IPS-18c (cell line): ENCODE measurements at regions not wholly inside any gene's neighbourhood (a gene's known extent, or its start where the extent isn't known, plus 50 kb on each side); places are given as distances from the start of the nearest gene placed in this dataset.

Experiments
- H3K4me3 ChIP-seq: 2 replicates; pipeline ENCODE4 v1.7.0; 2013; ENCODE audit warnings: low read depth, mild to moderate bottlenecking, low read length, moderate library complexity; ENCODE audit not compliant: insufficient read depth
- H3K9me3 ChIP-seq: one replicate; pipeline ENCODE4 v1.6.1; 2013; ENCODE audit warnings: mild to moderate bottlenecking, low read length, moderate library complexity; ENCODE audit not compliant: control insufficient read depth, insufficient read depth

DNA sequence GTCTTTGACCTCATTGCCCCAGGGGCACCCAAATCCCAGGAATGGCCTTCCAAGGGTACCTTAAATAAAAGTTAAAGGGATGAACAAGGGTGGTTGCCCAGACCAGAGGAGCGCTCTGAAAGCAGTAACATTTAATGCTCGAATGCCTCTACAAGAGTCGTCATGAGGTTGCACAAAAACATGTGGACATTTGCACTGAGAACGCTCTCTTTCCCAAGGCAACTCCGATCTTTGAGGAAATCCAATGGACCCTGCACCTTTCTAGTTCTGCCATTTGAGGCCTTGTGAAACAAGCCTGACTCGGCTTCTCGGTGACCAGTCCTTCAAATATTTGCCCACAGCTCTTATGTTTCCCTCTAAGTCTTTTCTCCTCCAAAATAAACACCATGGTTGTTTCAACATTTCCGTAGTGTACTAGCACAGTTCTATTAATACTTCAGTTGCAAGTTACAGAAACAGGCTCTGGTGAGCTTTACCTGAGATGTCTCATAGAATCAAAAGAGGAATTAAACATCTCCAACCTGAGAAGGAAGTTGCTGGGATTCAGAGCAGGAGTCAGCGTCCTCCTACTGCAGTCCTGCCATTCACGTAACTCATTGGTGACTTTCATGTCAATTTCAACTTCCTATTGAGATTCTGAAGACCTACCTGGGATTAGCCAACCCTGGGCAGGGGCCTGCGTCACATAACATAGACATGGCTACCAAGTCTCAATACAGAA, 168.8 kb upstream of the RAI14 start:
- Histone ChIP-seq H3K4me3 (no peak overlapping the region), H3K9me3 (peaks cover under 1% of the 10 kb centered on the region)

GRCh38 chr5:34487956-34488355, 168.2 kb upstream of the RAI14 start:
- H3K9me3 ChIP-seq: no peaks in the 10 kb centered on the region
- H3K4me3 ChIP-seq: no peak overlapping the region

- H3K9me3 ChIP-seq: no peaks in the 10 kb centered on the region
- H3K4me3 ChIP-seq: no peak overlapping the region
These were observed 167.1 kb upstream of the RAI14 start for GRCh38 chr5:34488984-34489383.

- H3K4me3 ChIP-seq: no peak overlapping the region
These were observed 165.4 kb upstream of the RAI14 start for GRCh38 chr5:34490506-34491250.

GRCh38 chr5:34491251-34491620, 164.9 kb upstream of the RAI14 start:
- no peak overlapping the region for H3K4me3 ChIP-seq
- no peaks in the 10 kb centered on the region for H3K9me3 ChIP-seq

More at GRCh38 chr5:34490506-34491250, 165.4 kb upstream of the RAI14 start:
- H3K9me3 ChIP-seq: no peaks in the 10 kb centered on the region

DNA sequence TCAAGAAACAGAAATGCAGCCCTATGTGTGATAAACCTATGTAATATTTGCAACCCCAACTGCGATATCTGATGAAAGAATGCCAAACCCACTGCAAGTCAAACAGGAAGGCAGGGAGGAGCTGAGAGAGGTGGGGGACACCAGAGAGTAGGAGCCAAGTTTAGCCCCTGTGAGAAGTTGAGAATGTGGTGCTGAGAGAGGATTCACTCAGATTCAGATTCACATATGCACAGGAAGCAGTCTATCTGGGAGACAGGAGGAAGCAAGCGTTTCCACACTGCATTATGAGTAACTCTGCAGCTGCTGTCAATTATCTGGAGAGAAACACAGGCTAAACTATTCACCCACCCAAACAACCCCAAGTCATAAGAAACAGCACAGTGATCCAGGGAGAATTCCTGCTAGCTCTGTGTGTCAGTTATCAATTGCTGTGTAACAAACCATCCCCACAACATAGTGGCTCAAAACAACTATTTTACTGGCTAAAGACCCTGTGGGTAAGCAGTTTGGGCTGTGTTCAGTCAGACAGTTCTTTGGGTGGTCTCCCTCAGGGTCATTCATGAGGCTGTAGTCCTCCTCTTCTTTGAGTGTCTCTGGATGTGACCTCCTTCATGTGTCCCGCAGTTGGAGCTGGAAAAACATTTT, 161.9 kb upstream of the RAI14 start:
- no peak overlapping the region for H3K4me3 ChIP-seq
- H3K9me3 ChIP-seq: no peaks in the 10 kb centered on the region

DNA sequence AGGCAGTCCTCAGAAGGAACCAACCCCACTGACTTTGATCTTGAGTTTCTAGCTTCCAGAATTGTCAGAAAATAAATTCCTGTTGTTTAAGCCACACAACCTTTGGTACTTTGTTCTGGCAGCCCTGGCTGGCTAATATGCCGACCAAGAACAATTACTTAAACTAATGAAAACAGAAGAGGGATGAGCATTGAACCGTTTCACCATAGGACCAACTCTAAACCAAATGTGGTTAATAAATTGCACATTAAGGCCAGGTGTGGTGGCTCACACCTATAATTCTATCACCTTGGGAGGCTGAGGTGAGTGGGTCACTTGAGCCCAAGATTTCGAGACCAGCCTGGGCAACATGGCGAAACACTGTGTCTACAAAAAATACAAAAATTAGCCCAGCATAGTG, 160.9 kb upstream of the RAI14 start:
- Histone ChIP-seq H3K4me3 (no peak overlapping the region), H3K9me3 (no peaks in the 10 kb centered on the region)

- Histone ChIP-seq H3K9me3 (no peaks in the 10 kb centered on the region), H3K4me3 (no peak overlapping the region)
These were observed 159.9 kb upstream of the RAI14 start for GRCh38 chr5:34496260-34496691.

DNA sequence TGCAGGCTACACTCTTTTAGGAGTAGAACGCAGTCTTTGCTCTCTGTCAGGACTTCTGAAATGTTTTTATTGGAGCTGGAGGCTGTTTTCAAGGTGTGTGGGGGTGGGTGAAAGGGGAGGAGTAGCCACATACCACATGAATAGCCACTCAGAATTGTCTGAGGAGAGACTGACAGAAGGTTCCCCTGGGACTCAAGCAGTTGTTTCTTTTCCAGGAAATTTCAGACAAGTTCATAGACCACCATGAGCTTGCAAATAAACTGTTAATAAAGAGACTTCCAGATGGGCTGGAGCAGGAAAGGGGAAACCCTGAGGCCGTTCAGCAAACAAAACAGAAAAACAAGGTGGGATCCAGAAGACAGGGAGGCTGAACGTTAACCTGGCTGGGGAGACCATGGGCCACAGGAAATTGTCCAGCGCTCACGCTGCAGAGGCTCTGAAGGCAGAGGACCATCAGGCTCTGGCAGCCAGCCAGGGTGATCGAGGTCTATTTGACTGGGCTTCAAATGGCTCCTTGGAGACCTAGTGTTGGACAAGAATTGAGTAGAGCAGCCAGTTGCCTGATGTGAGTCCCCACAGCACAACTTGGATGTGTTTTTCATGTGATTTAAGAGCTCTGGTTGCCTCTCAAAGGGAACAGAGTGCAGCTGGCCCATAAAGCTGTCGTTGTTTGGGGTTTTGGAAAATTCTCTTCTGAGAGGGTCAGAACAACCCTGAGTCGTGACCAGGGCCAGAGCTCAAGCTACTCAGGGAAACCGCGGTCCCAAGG, 159.2 kb upstream of the RAI14 start:
- Histone ChIP-seq H3K4me3 (no peak overlapping the region), H3K9me3 (no peaks in the 10 kb centered on the region)

- H3K4me3 ChIP-seq: no peak overlapping the region
- no peaks in the 10 kb centered on the region for H3K9me3 ChIP-seq
These were observed 158.7 kb upstream of the RAI14 start for GRCh38 chr5:34497470-34497808.

DNA sequence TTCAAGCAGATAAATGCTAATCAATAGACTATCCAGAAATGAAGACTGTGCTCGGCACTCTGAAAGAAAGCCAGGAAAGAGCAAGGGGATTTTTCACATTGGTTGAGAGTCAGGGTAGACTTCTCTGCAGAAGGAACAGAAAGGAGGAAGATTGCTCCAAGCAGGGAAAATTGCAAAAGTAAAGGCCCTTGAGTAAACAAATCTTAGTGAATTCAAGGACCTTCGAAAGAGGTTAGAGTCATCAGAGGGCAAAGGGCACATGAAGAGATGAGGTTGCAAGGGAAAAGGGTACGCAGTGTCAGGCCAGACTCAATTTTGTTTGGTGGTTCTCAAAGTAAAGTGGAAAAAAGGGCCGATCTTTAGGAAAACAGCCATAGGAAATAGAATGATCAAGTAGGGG, 157.6 kb upstream of the RAI14 start:
- no peaks in the 10 kb centered on the region for H3K9me3 ChIP-seq
- H3K4me3 ChIP-seq: no peak overlapping the region

GRCh38 chr5:34499001-34499734, 157.0 kb upstream of the RAI14 start:
- Histone ChIP-seq H3K4me3 (no peak overlapping the region), H3K9me3 (no peaks in the 10 kb centered on the region)

GRCh38 chr5:34500236-34500847, 155.8 kb upstream of the RAI14 start:
- Histone ChIP-seq H3K9me3 (no peaks in the 10 kb centered on the region), H3K4me3 (no peak overlapping the region)

DNA sequence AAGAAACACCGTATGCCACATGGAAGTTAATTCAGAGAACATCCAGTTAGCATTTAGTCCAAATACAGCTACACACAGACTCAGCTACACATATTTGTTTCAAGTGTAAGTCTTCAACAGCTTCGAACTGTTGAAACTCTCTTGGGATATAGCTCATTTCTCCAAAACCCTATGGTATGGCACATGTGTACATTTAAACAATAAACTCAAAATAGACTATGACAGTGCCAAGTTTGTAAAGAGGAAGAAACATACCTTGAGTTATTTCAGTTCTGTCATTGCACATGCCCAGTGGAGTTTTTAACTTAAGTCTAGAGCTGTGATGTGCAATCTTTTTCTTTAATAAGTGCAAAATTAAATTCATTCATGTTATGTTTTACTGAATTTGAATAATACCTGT, 155.1 kb upstream of the RAI14 start:
- Histone ChIP-seq H3K4me3 (no peak overlapping the region), H3K9me3 (no peaks in the 10 kb centered on the region)

DNA sequence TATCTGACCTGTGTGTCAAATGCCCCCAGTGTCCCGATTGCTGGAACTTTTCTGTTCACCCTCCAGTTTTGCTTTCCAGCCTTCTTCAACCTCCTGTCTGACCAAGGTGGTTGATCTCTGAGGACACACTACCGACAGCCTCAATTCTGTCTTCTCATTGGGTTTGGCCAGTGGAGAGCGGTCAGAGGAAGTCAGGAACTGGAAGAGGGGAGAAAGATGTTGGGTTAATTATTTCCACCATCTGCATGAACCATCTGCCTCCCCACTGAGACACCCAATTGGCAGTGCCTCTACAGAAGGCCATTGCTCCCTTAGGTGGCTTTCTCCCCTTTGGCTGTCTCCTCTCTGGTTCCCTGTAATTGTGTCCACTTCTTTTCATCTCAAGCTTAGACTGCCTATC, 154.3 kb upstream of the RAI14 start:
- Histone ChIP-seq H3K9me3 (no peaks in the 10 kb centered on the region), H3K4me3 (no peak overlapping the region)

GRCh38 chr5:34502581-34502980, 153.5 kb upstream of the RAI14 start:
- no peak overlapping the region for H3K4me3 ChIP-seq
- H3K9me3 ChIP-seq: no peaks in the 10 kb centered on the region
